PFSK-1 (cell line): ENCODE measurements at regions not wholly inside any gene's neighbourhood (a gene's known extent, or its start where the extent isn't known, plus 50 kb on each side); places are given as distances from the start of the nearest gene placed in this dataset.

ENCODE experiments used
- FOXP2 ChIP-seq: optimal IDR thresholded peaks from 2 replicates; pipeline ENCODE3; 2011; ENCODE audit warnings: borderline replicate concordance, control low read depth, inconsistent platforms; ENCODE audit not compliant: insufficient read depth; ENCODE audit errors: extremely low read length, extremely low read depth
- POLR2AphosphoS5 ChIP-seq: IDR thresholded peaks from 2 replicates; pipeline ENCODE4 v1.6.1; 2012; ENCODE audit warnings: low read depth, mild to moderate bottlenecking, control low read depth, low read length, moderate library complexity
- REST ChIP-seq, 2 experiments: IDR thresholded peaks; 2 replicates each; pipeline versions ENCODE4 v1.6.1 to v1.8.0; 2011 to 2012; ENCODE audit warnings: low read depth in 2 of 2, low read length in 2 of 2, control low read depth in 1 of 2, inconsistent platforms in 1 of 2, mild to moderate bottlenecking in 1 of 2, moderate library complexity in 1 of 2; ENCODE audit not compliant: insufficient read depth in 1 of 2
- SIN3A ChIP-seq: IDR thresholded peaks from 2 replicates; pipeline ENCODE4 v1.6.1; 2012; ENCODE audit warnings: mild to moderate bottlenecking, low read length, moderate library complexity, borderline replicate concordance; ENCODE audit not compliant: insufficient read depth
- TAF1 ChIP-seq: IDR thresholded peaks from 2 replicates; pipeline ENCODE4 v1.6.1; 2012; ENCODE audit warnings: low read length, control low read depth, borderline replicate concordance; ENCODE audit not compliant: insufficient read depth

- TF ChIP-seq SIN3A (no peak), REST (IDR thresholded peaks at IDR 0.05; ENCODE audit: insufficient read depth in 1 of 2, low read depth in 2 of 2, low read length in 2 of 2) (no peak), FOXP2 (no peak), TAF1 (no peak), POLR2AphosphoS5 (no peak)
These were observed 169.4 kb upstream of the PLEKHG7 start for GRCh38 chr12:92533280-92533890.

DNA sequence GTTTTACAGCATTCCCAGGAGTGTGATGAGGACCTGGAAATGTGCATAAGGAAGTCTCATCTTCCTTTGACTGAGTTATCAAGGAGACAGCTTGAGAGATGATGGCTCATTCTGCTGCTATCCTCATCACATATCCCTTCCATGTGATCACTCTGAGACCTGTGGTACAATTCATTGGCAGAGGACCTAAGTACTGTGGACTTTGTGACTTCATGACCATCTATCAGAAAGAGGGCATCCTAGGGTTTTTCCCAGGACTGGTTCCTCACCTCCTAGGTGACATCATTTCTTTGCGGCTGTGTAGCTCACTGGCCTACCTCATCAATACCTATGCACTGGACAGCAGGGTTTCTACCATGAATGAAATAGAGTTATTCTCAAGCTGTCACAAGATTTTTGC lies 172.1 kb upstream of the PLEKHG7 start:
- TF ChIP-seq SIN3A (no peak), POLR2AphosphoS5 (no peak), FOXP2 (no peak), TAF1 (no peak), REST (IDR thresholded peaks at IDR 0.05; ENCODE audit: insufficient read depth in 1 of 2, low read depth in 2 of 2, low read length in 2 of 2) (no peak)

DNA sequence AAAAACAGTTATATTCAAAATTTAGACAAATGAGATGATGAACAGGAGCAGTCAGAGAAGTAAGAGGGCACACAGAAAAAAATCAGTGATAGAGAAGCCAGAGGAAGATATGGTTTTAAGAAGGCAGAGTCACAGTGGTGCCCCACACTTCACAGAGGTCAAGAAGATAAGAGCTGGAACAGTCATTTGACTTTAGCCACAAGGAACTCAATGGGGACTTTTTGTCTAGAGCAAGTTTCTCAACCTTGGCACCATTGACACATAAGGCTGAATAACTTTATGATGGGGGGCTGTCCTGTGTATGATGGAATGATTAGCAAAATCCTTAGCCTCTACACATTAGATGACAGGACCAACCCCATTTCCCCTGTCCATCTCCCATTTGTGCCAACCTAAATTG lies 172.8 kb upstream of the PLEKHG7 start:
- TF ChIP-seq SIN3A (no peak), TAF1 (no peak), REST (IDR thresholded peaks at IDR 0.05; ENCODE audit: insufficient read depth in 1 of 2, low read depth in 2 of 2, low read length in 2 of 2) (no peak), POLR2AphosphoS5 (no peak), FOXP2 (no peak)

- no peak for TF ChIP-seq POLR2AphosphoS5
These were observed 174.2 kb upstream of the PLEKHG7 start for GRCh38 chr12:92528586-92528985.

DNA sequence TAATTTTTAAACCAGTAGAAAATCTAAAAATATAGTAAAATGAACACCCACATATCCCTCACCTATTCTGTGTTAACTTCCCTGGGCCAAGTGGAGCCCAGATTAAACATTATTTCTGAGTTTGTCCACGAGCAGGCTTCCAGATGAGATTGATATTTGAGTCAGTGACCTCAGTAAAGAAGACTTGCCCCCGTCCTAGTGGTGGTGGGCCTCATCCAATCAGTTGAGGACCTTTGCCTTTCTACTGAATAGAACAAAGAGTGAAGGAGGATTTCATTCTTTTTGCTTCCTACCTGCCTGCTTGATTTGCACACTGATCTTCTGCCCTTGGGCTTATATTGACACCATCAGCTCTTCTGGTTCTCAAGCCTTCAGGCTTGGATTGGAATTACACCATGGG lies 174.7 kb upstream of the PLEKHG7 start:
- TF ChIP-seq POLR2AphosphoS5 (no peak), FOXP2 (no peak), TAF1 (no peak), SIN3A (no peak), REST (IDR thresholded peaks at IDR 0.05; ENCODE audit: insufficient read depth in 1 of 2, low read depth in 2 of 2, low read length in 2 of 2) (no peak)
